Spleen (tissue), 11 donors: ENCODE measurements at regions not wholly inside any gene's neighbourhood (a gene's known extent, or its start where the extent isn't known, plus 50 kb on each side); places are given as distances from the start of the nearest gene placed in this dataset.

ENCODE experiments used
- DNase-seq: peaks from one replicate; pipeline ENCODE4 v3.0.0-alpha.2; 2020
- H3K27ac ChIP-seq, 8 donors: fragments of 200-600 bp; sonication (generic) in 7 of 8; 1 replicate in 4 of 8; 2 replicates in 4 of 8; pipeline versions ENCODE4 v1.5.0 to v1.8.0; 2016 to 2021; ENCODE audit warnings: inconsistent platforms in 4 of 8, mild to moderate bottlenecking in 4 of 8, moderate library complexity in 1 of 8
- H3K27me3 ChIP-seq, 7 donors: fragments of 200-600 bp; sonication (generic) in 6 of 7; replicated peaks in 1 of 7; 1 replicate in 4 of 7; 2 replicates in 3 of 7; pipeline versions ENCODE4 v1.5.0 to v1.8.0; 2016 to 2021; ENCODE audit warnings: inconsistent platforms in 3 of 7, mild to moderate bottlenecking in 1 of 7
- H3K36me3 ChIP-seq, 6 donors: fragments of 200-600 bp; sonication (generic) in 5 of 6; 1 replicate in 4 of 6; 2 replicates in 2 of 6; pipeline versions ENCODE4 v1.5.0 to v1.8.0; 2016 to 2021; ENCODE audit warnings: inconsistent platforms in 2 of 6
- H3K4me1 ChIP-seq, 6 donors: fragments of 200-600 bp; sonication (generic) in 5 of 6; 1 replicate in 3 of 6; 2 replicates in 3 of 6; pipeline versions ENCODE4 v1.5.0 to v1.8.0; 2016 to 2021; ENCODE audit warnings: inconsistent platforms in 3 of 6
- H3K4me3 ChIP-seq, 8 donors: fragments of 200-600 bp; sonication (generic) in 7 of 8; 1 replicate in 4 of 8; 2 replicates in 4 of 8; pipeline versions ENCODE4 v1.5.0 to v1.8.0; 2016 to 2021; ENCODE audit warnings: inconsistent platforms in 4 of 8, mild to moderate bottlenecking in 4 of 8, moderate library complexity in 2 of 8
- H3K9me3 ChIP-seq, 8 donors: fragments of 200-600 bp; sonication (generic) in 7 of 8; 1 replicate in 4 of 8; 2 replicates in 4 of 8; pipeline versions ENCODE4 v1.5.0 to v1.8.0; 2016 to 2021; ENCODE audit warnings: inconsistent platforms in 4 of 8
- POLR2A ChIP-seq, 3 donors: fragments of 450-650 bp; IDR thresholded peaks; one replicate each; pipeline ENCODE4 v1.5.1; 2017; ENCODE audit warnings: antibody characterized with exemption in 3 of 3, mild to moderate bottlenecking in 1 of 3
- POLR2AphosphoS5 ChIP-seq, 3 donors: sonication (generic); formaldehyde crosslinking; IDR thresholded peaks; one replicate each; pipeline ENCODE4 v1.5.1; 2017; ENCODE audit warnings: antibody characterized with exemption in 3 of 3
- WGBS, 5 donors: extraction: QIAGEN DNeasy Blood & Tissue Kit in 3 of 5; methylation state at CpG; one replicate each; pipeline versions ENCODE4 v1.1.5 to v1.1.7; 2013 to 2018; 5-methylcytosine and 5-hydroxymethylcytosine counted together
- intact Hi-C: fragments of 100-400 bp; cut with DNase I; formaldehyde crosslinking; loops from one replicate; pipeline ENCODE4 v1.15.0; 2023; ENCODE audit warnings: low total_unique reads
- TF ChIP-seq, protein P1 (sequence below), 11 experiments: fragments of 200-600 bp in 7 of 11; fragments of 450-650 bp in 4 of 11; sonication (generic) in 4 of 11; IDR thresholded peaks in 8 of 11; conservative IDR thresholded peaks in 3 of 11; 1 replicate in 7 of 11; 2 replicates in 4 of 11; pipeline versions ENCODE4 v1.4.0 to v1.8.0; 2016 to 2021; ENCODE audit warnings: antibody characterized with exemption in 11 of 11, inconsistent platforms in 4 of 11, mild to moderate bottlenecking in 1 of 11
- donor health status: healthy with polysubstance abuse.
- donor health status: DM: no; HTN: no; CAD: no; lungs with moderate emphysema.
- donor health status: DM: no; HTN: no; CAD: no.
- donor health status: Bipolar disorder and iron deficiency.
- donor health status: healthy.
- donor health status: DM: no; HTN: no; CAD: no.
- donor health status: DM: yes; HTN: yes; CAD: no.

DNA sequence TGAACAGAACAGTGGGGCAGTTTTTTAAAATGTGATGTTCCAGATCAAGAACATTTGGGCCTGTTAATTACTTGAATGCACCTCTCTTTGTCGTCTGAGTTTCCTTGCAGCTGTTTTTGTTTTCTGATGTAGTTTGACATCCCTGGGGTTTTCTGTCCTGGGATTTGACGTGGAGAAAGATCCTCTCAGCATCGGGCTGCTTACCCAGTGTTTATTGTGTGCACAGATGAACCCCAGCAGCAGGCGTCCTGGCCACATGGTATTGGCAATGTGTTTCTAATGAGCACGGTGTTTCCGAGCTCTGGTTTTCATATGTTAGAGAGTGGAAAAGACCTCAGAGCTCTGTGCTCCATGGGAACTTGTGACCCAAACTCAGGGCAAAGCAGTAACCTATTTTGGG is 191.1 kb upstream of the IRX3 start:
- peaks cover 0 to 10% (median 0%) of the 10 kb centered on the region in 8 donors for H3K9me3 ChIP-seq
- H3K27me3 ChIP-seq: no peaks in the 10 kb centered on the region
- TF ChIP-seq POLR2A (IDR thresholded peaks at IDR 0.05) (no peak), POLR2AphosphoS5 (IDR thresholded peaks at IDR 0.05) (no peak)
- TF ChIP-seq, protein P1, sequence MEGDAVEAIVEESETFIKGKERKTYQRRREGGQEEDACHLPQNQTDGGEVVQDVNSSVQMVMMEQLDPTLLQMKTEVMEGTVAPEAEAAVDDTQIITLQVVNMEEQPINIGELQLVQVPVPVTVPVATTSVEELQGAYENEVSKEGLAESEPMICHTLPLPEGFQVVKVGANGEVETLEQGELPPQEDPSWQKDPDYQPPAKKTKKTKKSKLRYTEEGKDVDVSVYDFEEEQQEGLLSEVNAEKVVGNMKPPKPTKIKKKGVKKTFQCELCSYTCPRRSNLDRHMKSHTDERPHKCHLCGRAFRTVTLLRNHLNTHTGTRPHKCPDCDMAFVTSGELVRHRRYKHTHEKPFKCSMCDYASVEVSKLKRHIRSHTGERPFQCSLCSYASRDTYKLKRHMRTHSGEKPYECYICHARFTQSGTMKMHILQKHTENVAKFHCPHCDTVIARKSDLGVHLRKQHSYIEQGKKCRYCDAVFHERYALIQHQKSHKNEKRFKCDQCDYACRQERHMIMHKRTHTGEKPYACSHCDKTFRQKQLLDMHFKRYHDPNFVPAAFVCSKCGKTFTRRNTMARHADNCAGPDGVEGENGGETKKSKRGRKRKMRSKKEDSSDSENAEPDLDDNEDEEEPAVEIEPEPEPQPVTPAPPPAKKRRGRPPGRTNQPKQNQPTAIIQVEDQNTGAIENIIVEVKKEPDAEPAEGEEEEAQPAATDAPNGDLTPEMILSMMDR (IDR thresholded peaks at IDR 0.05 in 8 of 11, conservative IDR thresholded peaks at IDR 0.05 in 3 of 11): no peak
- H3K36me3 ChIP-seq: no peaks in the 10 kb centered on the region
- H3K4me1 ChIP-seq: no peaks in the 10 kb centered on the region
- no peak for DNase-seq
- intact Hi-C loops: no loop called here
- 78 to 86% (median 82%) methylated on average over 6 of the region's 6 CpGs for WGBS, 5 donors
- H3K4me3 ChIP-seq: no peak overlapping the region
- no peak overlapping the region for H3K27ac ChIP-seq

DNA sequence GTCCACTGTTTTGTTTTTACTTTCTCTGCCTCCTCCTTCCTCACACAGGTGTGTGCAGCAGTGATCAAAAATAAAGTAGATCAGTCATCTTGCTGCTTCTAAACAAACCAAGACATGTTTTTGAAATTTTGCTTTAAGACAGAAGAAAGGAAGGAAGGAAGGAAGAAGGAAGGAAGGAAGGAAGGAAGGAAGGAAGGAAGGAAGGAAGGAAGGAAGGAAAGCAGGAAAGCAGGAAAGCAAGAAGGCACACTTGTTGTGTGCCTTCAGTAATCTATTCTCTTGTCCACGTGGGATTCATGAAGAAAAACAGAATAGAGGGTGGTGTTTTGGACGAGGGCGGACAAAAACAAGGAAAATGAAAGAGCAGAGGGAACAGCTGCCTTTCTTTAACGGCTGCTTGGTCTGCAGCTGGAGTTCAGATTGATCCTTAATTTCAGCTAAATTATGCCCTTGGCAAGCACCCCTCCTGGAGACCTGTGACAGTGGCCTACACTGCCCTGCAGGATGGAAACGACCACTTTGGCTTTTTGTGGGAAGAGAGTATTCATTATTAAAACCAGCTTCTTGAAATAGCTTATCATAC is 188.5 kb upstream of the IRX3 start:
- Histone ChIP-seq H3K36me3 (no peaks in the 10 kb centered on the region), H3K4me3 (no peak overlapping the region), H3K27ac (no peak overlapping the region), H3K9me3 (peaks cover 0 to 10% (median 0%) of the 10 kb centered on the region in 8 donors), H3K4me1 (no peaks in the 10 kb centered on the region), H3K27me3 (peaks cover 0 to 15% (median 0%) of the 10 kb centered on the region in 7 donors)
- TF ChIP-seq, protein P1 (IDR thresholded peaks at IDR 0.05 in 8 of 11, conservative IDR thresholded peaks at IDR 0.05 in 3 of 11): no peak
- TF ChIP-seq POLR2A (IDR thresholded peaks at IDR 0.05) (no peak), POLR2AphosphoS5 (IDR thresholded peaks at IDR 0.05) (no peak)
- 60 to 65% (median 63%) methylated on average over 5 of the region's 5 CpGs for WGBS, 5 donors
- intact Hi-C loops: no loop called here
- no peak for DNase-seq

DNA sequence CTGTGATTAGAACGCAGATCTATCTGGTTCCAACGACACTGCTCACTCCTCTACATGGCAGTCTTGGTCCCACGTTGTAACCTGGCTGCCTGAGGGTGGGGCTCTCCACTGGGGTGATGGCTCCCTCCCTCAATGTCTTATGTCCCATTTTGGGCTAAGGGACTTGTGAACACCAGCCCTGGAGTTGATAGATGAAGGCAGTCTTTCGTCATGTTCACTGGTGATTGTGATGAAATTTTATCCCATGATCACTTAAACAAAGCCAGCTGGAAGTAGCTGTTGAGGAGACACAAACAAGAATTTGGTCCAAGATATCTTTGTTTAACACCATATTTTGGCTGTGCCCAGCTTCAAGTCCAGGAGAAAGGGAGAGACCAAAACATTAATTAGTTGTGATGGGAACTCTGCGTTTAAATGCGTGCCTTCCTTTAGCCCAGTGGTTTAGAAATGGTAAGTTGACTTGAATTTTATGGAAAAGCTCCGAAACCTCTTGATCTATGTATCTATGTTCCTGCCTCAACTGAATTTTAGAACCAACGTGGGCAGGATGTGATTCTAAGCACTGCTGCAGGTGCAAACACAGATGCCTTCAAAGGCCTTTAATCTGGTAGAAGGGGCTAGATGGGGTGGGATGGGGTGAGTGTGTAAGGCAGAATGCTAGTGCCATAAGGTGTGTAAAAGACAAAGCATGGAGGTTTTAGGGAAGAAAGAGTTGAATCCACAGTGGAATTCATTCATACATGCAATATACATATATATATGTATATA is 186.8 kb upstream of the IRX3 start:
- no peaks in the 10 kb centered on the region for H3K4me1 ChIP-seq
- TF ChIP-seq, protein P1 (IDR thresholded peaks at IDR 0.05 in 8 of 11, conservative IDR thresholded peaks at IDR 0.05 in 3 of 11): no peak
- TF ChIP-seq POLR2A (IDR thresholded peaks at IDR 0.05) (no peak), POLR2AphosphoS5 (IDR thresholded peaks at IDR 0.05) (no peak)
- H3K9me3 ChIP-seq: peaks cover 0 to 10% (median 0%) of the 10 kb centered on the region in 8 donors
- no peaks in the 10 kb centered on the region for H3K36me3 ChIP-seq
- 64 to 83% (median 70%) methylated on average over 8 of the region's 8 CpGs for WGBS, 5 donors
- H3K27ac ChIP-seq: no peak overlapping the region
- no peak for DNase-seq
- no peak overlapping the region for H3K4me3 ChIP-seq
- H3K27me3 ChIP-seq: peaks cover 0 to 15% (median 0%) of the 10 kb centered on the region in 7 donors
- intact Hi-C loops: no loop called here

DNA sequence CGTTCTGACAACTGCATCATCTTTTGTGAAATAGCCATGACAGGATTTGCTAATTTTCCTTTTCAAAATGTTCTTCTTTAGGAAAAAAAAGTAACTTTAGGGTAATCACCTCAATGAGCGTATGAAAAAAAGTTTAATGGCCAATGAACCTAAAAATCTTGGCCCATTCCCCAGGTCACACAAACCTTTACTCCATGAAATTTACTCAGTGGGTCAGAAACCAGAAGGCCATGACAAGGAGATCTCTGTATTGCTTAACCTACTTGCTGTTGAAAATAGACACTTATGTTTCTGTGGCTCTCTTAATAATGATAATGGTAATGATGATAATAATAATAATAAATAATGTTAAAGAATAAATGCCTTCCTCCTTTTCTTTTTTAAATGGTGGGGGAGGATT is 180.8 kb upstream of the IRX3 start:
- intact Hi-C loops: no loop called here
- WGBS, 5 donors: 67 to 88% (median 79%) methylated on average over 2 of the region's 2 CpGs

More for the DNA sequence above, 180.8 kb upstream of the IRX3 start:
- H3K27ac ChIP-seq: no peak overlapping the region
- peaks cover 0 to 14% (median 0%) of the 10 kb centered on the region in 7 donors for H3K27me3 ChIP-seq
- TF ChIP-seq POLR2A (IDR thresholded peaks at IDR 0.05) (no peak), POLR2AphosphoS5 (IDR thresholded peaks at IDR 0.05) (no peak)
- TF ChIP-seq, protein P1 (IDR thresholded peaks at IDR 0.05 in 8 of 11, conservative IDR thresholded peaks at IDR 0.05 in 3 of 11): no peak
- no peak overlapping the region for H3K4me3 ChIP-seq
- peaks cover 0 to 37% (median 33%) of the 10 kb centered on the region in 8 donors for H3K9me3 ChIP-seq
- H3K36me3 ChIP-seq: no peaks in the 10 kb centered on the region
- no peak for DNase-seq
- no peaks in the 10 kb centered on the region for H3K4me1 ChIP-seq
